Vagina (tissue), 2 donors: ENCODE measurements at regions not wholly inside any gene's neighbourhood (a gene's known extent, or its start where the extent isn't known, plus 50 kb on each side); places are given as distances from the start of the nearest gene placed in this dataset.

ENCODE experiments used
- POLR2A ChIP-seq, 2 donors: fragments of 450-650 bp; IDR thresholded peaks; one replicate each; pipeline ENCODE4 v1.6.1; 2017; ENCODE audit warnings: antibody characterized with exemption in 2 of 2, mild to moderate bottlenecking in 2 of 2, moderate library complexity in 2 of 2
- TF ChIP-seq, protein P1 (sequence below), 3 experiments: fragments of 450-650 bp in 2 of 3; fragments of 200-600 bp in 1 of 3; sonication (generic) in 1 of 3; IDR thresholded peaks; one replicate each; pipeline ENCODE4 v1.5.1; 2017 to 2019; ENCODE audit warnings: antibody characterized with exemption in 3 of 3, mild to moderate bottlenecking in 2 of 3, moderate library complexity in 2 of 3

DNA sequence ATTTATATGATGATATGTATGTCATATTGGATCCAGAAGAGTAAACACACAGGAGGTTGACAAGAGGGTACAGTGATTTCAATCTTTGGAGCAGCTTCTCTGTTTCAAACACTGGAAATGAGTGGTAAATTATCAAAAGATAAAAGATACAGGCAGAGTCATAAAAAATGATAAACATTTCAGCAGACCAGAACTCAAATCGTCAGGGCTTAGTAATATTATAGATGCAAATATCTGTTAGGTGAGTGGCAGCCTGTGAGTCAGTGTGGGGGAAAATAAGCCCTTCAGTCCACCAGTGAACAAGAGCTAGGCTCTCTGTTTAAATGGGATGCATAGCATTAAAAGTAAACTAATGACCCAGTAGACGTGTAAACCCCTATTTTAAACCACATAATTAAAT is 1378.1 kb downstream of the EFNA5 start:
- TF ChIP-seq POLR2A (IDR thresholded peaks at IDR 0.05): no peak
- TF ChIP-seq, protein P1, sequence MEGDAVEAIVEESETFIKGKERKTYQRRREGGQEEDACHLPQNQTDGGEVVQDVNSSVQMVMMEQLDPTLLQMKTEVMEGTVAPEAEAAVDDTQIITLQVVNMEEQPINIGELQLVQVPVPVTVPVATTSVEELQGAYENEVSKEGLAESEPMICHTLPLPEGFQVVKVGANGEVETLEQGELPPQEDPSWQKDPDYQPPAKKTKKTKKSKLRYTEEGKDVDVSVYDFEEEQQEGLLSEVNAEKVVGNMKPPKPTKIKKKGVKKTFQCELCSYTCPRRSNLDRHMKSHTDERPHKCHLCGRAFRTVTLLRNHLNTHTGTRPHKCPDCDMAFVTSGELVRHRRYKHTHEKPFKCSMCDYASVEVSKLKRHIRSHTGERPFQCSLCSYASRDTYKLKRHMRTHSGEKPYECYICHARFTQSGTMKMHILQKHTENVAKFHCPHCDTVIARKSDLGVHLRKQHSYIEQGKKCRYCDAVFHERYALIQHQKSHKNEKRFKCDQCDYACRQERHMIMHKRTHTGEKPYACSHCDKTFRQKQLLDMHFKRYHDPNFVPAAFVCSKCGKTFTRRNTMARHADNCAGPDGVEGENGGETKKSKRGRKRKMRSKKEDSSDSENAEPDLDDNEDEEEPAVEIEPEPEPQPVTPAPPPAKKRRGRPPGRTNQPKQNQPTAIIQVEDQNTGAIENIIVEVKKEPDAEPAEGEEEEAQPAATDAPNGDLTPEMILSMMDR (IDR thresholded peaks at IDR 0.05): no peak
